ENCODE measurements at regions not wholly inside any gene's neighbourhood (a gene's known extent, or its start where the extent isn't known, plus 50 kb on each side); places are given as distances from the start of the nearest gene placed in this dataset.

DNA sequence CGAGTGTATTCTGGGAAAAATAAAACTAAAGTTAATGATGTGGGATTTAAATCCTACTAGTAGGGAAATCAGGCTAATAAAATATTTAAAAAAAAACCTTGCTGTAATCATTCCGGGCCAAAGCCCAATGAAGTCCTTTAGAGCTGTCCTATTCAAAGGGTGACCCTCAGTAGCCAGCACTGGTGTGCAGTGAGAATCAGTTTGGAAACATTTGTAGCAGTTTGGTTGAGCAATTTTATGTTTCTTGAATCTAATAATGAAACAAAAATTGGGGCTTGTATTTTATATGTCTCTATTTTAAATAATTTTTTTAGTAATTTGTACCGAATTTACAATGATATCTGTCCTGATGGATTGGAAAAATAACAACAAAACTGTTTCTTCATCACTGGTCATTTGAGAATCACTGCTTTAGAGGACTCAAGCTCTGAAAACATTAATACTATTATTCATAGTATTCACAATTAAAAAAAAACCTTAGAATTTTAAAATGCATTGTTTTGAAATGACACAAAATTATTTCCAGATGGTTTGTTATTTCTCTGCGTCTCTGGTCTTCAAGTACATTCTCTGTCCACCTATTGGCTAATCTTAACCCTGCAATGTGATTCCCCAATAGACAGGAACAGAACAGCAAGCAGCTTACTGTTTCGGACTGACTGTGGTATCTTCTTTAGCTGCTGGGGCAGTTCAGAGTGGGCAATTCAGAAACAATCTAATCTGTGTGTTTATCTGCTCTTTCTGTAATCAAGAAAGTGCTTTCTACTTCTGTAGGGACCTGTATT is 71.2 kb downstream of the OTOL1 start:
- no peak overlapping the region for H3K4me3 Mint-ChIP-seq (ENCODE audit: unreplicated experiment)
- Histone ChIP-seq H2AFZ (ENCODE audit: low read depth, low read length) (no peak overlapping the region), H3K27me3 (ENCODE audit: insufficient read depth, low read length) (no peaks in the 10 kb centered on the region), H3K4me2 (ENCODE audit: low read length) (no peak overlapping the region), H3K79me2 (ENCODE audit: insufficient read depth, low read length) (no peaks in the 10 kb centered on the region), H3K4me1 (ENCODE audit: insufficient read depth, low read length) (no peaks in the 10 kb centered on the region), H3K9ac (ENCODE audit: low read length) (no peak overlapping the region), H3K36me3 (ENCODE audit: insufficient read depth, low read length) (no peaks in the 10 kb centered on the region), H3K4me3 (ENCODE audit: insufficient read depth, low read depth, low read length) (no peak overlapping the region), H3K9me3 (ENCODE audit: insufficient read depth, low read depth, low read length) (no peaks in the 10 kb centered on the region), H4K20me1 (ENCODE audit: insufficient read depth, low read length) (no peaks in the 10 kb centered on the region), H3K27ac (ENCODE audit: low read depth, low read length) (no peak overlapping the region)
- TF ChIP-seq, protein P1, sequence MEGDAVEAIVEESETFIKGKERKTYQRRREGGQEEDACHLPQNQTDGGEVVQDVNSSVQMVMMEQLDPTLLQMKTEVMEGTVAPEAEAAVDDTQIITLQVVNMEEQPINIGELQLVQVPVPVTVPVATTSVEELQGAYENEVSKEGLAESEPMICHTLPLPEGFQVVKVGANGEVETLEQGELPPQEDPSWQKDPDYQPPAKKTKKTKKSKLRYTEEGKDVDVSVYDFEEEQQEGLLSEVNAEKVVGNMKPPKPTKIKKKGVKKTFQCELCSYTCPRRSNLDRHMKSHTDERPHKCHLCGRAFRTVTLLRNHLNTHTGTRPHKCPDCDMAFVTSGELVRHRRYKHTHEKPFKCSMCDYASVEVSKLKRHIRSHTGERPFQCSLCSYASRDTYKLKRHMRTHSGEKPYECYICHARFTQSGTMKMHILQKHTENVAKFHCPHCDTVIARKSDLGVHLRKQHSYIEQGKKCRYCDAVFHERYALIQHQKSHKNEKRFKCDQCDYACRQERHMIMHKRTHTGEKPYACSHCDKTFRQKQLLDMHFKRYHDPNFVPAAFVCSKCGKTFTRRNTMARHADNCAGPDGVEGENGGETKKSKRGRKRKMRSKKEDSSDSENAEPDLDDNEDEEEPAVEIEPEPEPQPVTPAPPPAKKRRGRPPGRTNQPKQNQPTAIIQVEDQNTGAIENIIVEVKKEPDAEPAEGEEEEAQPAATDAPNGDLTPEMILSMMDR (IDR thresholded peaks at IDR 0.05; ENCODE audit: insufficient read depth, low read depth, low read length): no peak
- TF ChIP-seq EZH2 (IDR thresholded peaks at IDR 0.05; ENCODE audit: insufficient read depth, low read length): no peak
- no peaks in the 10 kb centered on the region for H3K36me3 Mint-ChIP-seq (ENCODE audit: low read depth, unreplicated experiment)
- no peak overlapping the region for H3K27ac Mint-ChIP-seq (ENCODE audit: unreplicated experiment)
- H3K27me3 Mint-ChIP-seq (ENCODE audit: low read depth, unreplicated experiment): no peaks in the 10 kb centered on the region
- DNase-seq (ENCODE audit: low read depth) (peak; percentile 44), FAIRE-seq (no peak)
- no peaks in the 10 kb centered on the region for H3K4me1 Mint-ChIP-seq (ENCODE audit: low read depth, unreplicated experiment)
- H3K9me3 Mint-ChIP-seq (ENCODE audit: unreplicated experiment): no peaks in the 10 kb centered on the region

DNA sequence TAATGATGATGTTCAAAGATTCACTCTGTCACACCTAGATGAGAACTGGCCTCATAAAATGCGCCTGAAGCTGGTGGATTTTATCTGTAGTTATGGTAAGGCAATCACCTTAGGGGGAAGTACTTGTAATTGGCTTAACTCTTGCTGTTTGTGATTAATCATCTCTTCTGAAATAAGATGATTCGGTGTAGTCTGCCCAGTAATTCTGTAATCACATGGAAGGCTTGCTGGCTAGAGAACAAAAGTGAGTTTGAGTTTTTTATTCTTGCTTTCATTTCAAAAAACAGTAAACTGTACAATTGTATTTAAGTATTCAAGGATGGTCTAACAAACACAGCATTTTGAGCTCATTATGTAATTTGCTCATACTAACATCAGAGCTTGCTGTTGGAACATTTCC is 72.1 kb downstream of the OTOL1 start:
- no peak overlapping the region for H3K27ac ChIP-seq (ENCODE audit: low read depth, low read length)
- TF ChIP-seq, protein P1 (IDR thresholded peaks at IDR 0.05; ENCODE audit: insufficient read depth, low read depth, low read length): no peak
- TF ChIP-seq EZH2 (IDR thresholded peaks at IDR 0.05; ENCODE audit: insufficient read depth, low read length): no peak
- Mint-ChIP-seq H3K36me3 (ENCODE audit: low read depth, unreplicated experiment) (no peaks in the 10 kb centered on the region), H3K9me3 (ENCODE audit: unreplicated experiment) (no peaks in the 10 kb centered on the region), H3K27me3 (ENCODE audit: low read depth, unreplicated experiment) (no peaks in the 10 kb centered on the region), H3K4me1 (ENCODE audit: low read depth, unreplicated experiment) (no peaks in the 10 kb centered on the region), H3K27ac (ENCODE audit: unreplicated experiment) (no peak overlapping the region), H3K4me3 (ENCODE audit: unreplicated experiment) (no peak overlapping the region)
- no peaks in the 10 kb centered on the region for H3K4me1 ChIP-seq (ENCODE audit: insufficient read depth, low read length)
- no peaks in the 10 kb centered on the region for H4K20me1 ChIP-seq (ENCODE audit: insufficient read depth, low read length)
- H3K9ac ChIP-seq (ENCODE audit: low read length): no peak overlapping the region
- no peak overlapping the region for H3K4me3 ChIP-seq (ENCODE audit: insufficient read depth, low read depth, low read length)
- H3K79me2 ChIP-seq (ENCODE audit: insufficient read depth, low read length): no peaks in the 10 kb centered on the region
- no peaks in the 10 kb centered on the region for H3K9me3 ChIP-seq (ENCODE audit: insufficient read depth, low read depth, low read length)
- no peak overlapping the region for H3K4me2 ChIP-seq (ENCODE audit: low read length)
- FAIRE-seq: no peak
- H3K27me3 ChIP-seq (ENCODE audit: insufficient read depth, low read length): no peaks in the 10 kb centered on the region
- no peaks in the 10 kb centered on the region for H3K36me3 ChIP-seq (ENCODE audit: insufficient read depth, low read length)
- DNase-seq (ENCODE audit: low read depth): no peak
- H2AFZ ChIP-seq (ENCODE audit: low read depth, low read length): no peak overlapping the region

DNA sequence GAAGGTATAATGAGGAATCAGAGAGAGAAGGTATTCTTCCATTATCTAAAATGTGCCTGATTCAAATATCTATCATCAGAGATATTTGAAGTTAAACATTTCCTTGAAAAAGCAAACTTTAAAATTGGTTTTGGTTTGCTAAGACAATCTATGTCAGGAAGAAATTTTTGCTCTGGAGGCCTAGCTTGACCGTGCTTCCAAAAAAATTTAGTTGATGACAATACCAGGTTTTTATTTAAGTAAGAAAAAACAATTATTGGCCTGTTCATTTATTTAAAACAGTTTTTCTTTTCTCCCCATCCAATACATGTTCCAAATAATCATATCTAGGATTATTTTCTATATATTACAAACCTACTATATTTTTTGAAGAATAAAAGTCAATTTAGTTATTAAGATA is 75.3 kb downstream of the OTOL1 start:
- FAIRE-seq (no peak), DNase-seq (ENCODE audit: low read depth) (no peak)
- Histone ChIP-seq H3K27me3 (ENCODE audit: insufficient read depth, low read length) (no peaks in the 10 kb centered on the region), H2AFZ (ENCODE audit: low read depth, low read length) (no peak overlapping the region), H4K20me1 (ENCODE audit: insufficient read depth, low read length) (no peaks in the 10 kb centered on the region), H3K36me3 (ENCODE audit: insufficient read depth, low read length) (no peaks in the 10 kb centered on the region), H3K4me2 (ENCODE audit: low read length) (no peak overlapping the region), H3K27ac (ENCODE audit: low read depth, low read length) (no peak overlapping the region), H3K4me1 (ENCODE audit: insufficient read depth, low read length) (no peaks in the 10 kb centered on the region), H3K9ac (ENCODE audit: low read length) (no peak overlapping the region), H3K79me2 (ENCODE audit: insufficient read depth, low read length) (no peaks in the 10 kb centered on the region), H3K4me3 (ENCODE audit: insufficient read depth, low read depth, low read length) (no peak overlapping the region), H3K9me3 (ENCODE audit: insufficient read depth, low read depth, low read length) (no peaks in the 10 kb centered on the region)
- TF ChIP-seq, protein P1 (IDR thresholded peaks at IDR 0.05; ENCODE audit: insufficient read depth, low read depth, low read length): no peak
- TF ChIP-seq EZH2 (IDR thresholded peaks at IDR 0.05; ENCODE audit: insufficient read depth, low read length): no peak
- H3K4me3 Mint-ChIP-seq (ENCODE audit: unreplicated experiment): no peak overlapping the region
- H3K27ac Mint-ChIP-seq (ENCODE audit: unreplicated experiment): no peak overlapping the region
- H3K27me3 Mint-ChIP-seq (ENCODE audit: low read depth, unreplicated experiment): no peaks in the 10 kb centered on the region
- no peaks in the 10 kb centered on the region for H3K4me1 Mint-ChIP-seq (ENCODE audit: low read depth, unreplicated experiment)
- H3K36me3 Mint-ChIP-seq (ENCODE audit: low read depth, unreplicated experiment): no peaks in the 10 kb centered on the region
- H3K9me3 Mint-ChIP-seq (ENCODE audit: unreplicated experiment): no peaks in the 10 kb centered on the region
